ENCODE measurements at regions not wholly inside any gene's neighbourhood (a gene's known extent, or its start where the extent isn't known, plus 50 kb on each side); places are given as distances from the start of the nearest gene placed in this dataset.

DNA sequence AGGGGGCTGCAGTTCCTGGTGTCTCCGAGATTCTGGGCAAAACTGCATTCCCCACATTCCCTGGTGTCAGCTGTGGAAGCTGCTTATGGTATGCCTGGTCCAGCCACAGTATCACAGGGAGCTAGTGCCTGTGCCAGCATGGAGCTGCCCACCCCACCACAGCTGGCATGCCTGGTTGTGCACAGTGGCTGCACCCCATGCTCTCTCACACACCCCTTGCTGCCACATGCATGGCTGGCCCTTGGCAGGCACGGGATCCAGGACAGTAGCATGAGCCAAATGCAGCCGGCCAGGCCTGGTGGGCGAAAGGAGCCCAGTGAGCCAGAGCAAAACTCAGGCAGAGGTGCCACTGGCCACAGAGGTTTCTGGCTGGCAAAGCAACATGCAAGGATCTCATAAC, 418.0 kb upstream of the SPOCK3 start:
- Histone ChIP-seq H3K9ac (ENCODE audit: low read depth, low read length, poor library complexity, severe bottlenecking) (no peak overlapping the region), H3K9me2 (replicated peaks; ENCODE audit: low read depth, low read length) (no peaks in the 10 kb centered on the region), H3K4me3 (ENCODE audit: low read length, poor library complexity, severe bottlenecking) (no peak overlapping the region), H3K4me2 (ENCODE audit: low read depth, low read length, poor library complexity, severe bottlenecking) (no peak overlapping the region), H4K20me1 (ENCODE audit: insufficient read depth, low read length, poor library complexity, severe bottlenecking) (no peaks in the 10 kb centered on the region), H3K79me2 (ENCODE audit: insufficient read depth, low read length) (no peaks in the 10 kb centered on the region), H2AFZ (ENCODE audit: low read length) (no peak overlapping the region), H3K27me3 (ENCODE audit: insufficient read depth, low read length, poor library complexity, severe bottlenecking) (no peaks in the 10 kb centered on the region), H3K4me1 (ENCODE audit: insufficient read depth, low read length, poor library complexity, severe bottlenecking) (no peaks in the 10 kb centered on the region), H3K36me3 (ENCODE audit: insufficient read depth, low read length) (no peaks in the 10 kb centered on the region), H3F3A (ENCODE audit: low read depth) (no peaks in the 10 kb centered on the region), H3K9me3 (ENCODE audit: insufficient read depth, low read depth, low read length) (no peaks in the 10 kb centered on the region; the same call in 1 of the 2 replicates)
- TF ChIP-seq, protein P1, sequence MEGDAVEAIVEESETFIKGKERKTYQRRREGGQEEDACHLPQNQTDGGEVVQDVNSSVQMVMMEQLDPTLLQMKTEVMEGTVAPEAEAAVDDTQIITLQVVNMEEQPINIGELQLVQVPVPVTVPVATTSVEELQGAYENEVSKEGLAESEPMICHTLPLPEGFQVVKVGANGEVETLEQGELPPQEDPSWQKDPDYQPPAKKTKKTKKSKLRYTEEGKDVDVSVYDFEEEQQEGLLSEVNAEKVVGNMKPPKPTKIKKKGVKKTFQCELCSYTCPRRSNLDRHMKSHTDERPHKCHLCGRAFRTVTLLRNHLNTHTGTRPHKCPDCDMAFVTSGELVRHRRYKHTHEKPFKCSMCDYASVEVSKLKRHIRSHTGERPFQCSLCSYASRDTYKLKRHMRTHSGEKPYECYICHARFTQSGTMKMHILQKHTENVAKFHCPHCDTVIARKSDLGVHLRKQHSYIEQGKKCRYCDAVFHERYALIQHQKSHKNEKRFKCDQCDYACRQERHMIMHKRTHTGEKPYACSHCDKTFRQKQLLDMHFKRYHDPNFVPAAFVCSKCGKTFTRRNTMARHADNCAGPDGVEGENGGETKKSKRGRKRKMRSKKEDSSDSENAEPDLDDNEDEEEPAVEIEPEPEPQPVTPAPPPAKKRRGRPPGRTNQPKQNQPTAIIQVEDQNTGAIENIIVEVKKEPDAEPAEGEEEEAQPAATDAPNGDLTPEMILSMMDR (conservative IDR thresholded peaks at IDR 0.05; ENCODE audit: low read length), result no peak
- TF ChIP-seq EZH2phosphoT487 (IDR thresholded peaks at IDR 0.05; ENCODE audit: borderline replicate concordance), result no peak

DNA sequence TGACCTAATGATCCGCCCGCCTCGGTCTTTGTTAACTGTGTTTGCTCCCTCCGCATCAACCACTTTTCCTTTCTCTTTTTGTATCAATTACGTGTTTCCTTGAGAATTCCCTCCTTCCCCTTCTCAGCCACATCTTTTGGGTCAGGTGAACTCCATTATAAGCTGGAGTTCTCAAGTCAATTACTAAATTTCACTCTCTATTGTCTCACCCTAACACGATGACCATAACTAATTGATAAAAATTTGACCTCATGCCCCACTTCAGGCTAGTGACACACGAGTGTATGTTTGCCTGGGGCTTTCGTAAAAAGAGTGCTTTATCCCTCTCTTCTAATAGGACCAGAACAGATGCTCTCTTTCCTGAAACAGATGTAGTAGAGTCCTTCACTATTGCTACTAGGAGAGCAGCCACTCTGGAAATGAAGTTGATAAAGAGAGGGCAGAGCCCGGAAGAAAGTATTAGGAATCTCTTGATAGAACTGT, 403.6 kb upstream of the ANXA10 start:
- no peaks in the 10 kb centered on the region for H3K4me1 ChIP-seq (ENCODE audit: insufficient read depth, low read length, poor library complexity, severe bottlenecking)
- H3F3A ChIP-seq (ENCODE audit: low read depth), result no peaks in the 10 kb centered on the region
- no peaks in the 10 kb centered on the region for H3K27me3 ChIP-seq (ENCODE audit: insufficient read depth, low read length, poor library complexity, severe bottlenecking)
- H3K79me2 ChIP-seq (ENCODE audit: insufficient read depth, low read length), result no peaks in the 10 kb centered on the region
- H4K20me1 ChIP-seq (ENCODE audit: insufficient read depth, low read length, poor library complexity, severe bottlenecking), result no peaks in the 10 kb centered on the region
- no peak overlapping the region for H3K9ac ChIP-seq (ENCODE audit: low read depth, low read length, poor library complexity, severe bottlenecking)
- H2AFZ ChIP-seq (ENCODE audit: low read length), result no peak overlapping the region
- TF ChIP-seq, protein P1 (conservative IDR thresholded peaks at IDR 0.05; ENCODE audit: low read length), result no peak
- no peak for TF ChIP-seq EZH2phosphoT487 (IDR thresholded peaks at IDR 0.05; ENCODE audit: borderline replicate concordance)
- H3K4me3 ChIP-seq (ENCODE audit: low read length, poor library complexity, severe bottlenecking), result no peak overlapping the region
- no peak overlapping the region for H3K4me2 ChIP-seq (ENCODE audit: low read depth, low read length, poor library complexity, severe bottlenecking)
- no peaks in the 10 kb centered on the region for H3K9me3 ChIP-seq (ENCODE audit: insufficient read depth, low read depth, low read length)
- no peaks in the 10 kb centered on the region for H3K36me3 ChIP-seq (ENCODE audit: insufficient read depth, low read length)
- no peaks in the 10 kb centered on the region for H3K9me2 ChIP-seq (replicated peaks; ENCODE audit: low read depth, low read length)

- TF ChIP-seq, protein P1 (conservative IDR thresholded peaks at IDR 0.05; ENCODE audit: low read length), result no peak
- no peak for TF ChIP-seq EZH2phosphoT487 (IDR thresholded peaks at IDR 0.05; ENCODE audit: borderline replicate concordance)
These were observed 389.9 kb upstream of the ANXA10 start for GRCh38 chr4:167702391-167702790.

More at GRCh38 chr4:167702391-167702790, 389.9 kb upstream of the ANXA10 start:
- Histone ChIP-seq H3K27me3 (ENCODE audit: insufficient read depth, low read length, poor library complexity, severe bottlenecking) (no peaks in the 10 kb centered on the region), H3K9me2 (replicated peaks; ENCODE audit: low read depth, low read length) (no peaks in the 10 kb centered on the region), H2AFZ (ENCODE audit: low read length) (no peak overlapping the region), H3K36me3 (ENCODE audit: insufficient read depth, low read length) (no peaks in the 10 kb centered on the region), H3K4me2 (ENCODE audit: low read depth, low read length, poor library complexity, severe bottlenecking) (no peak overlapping the region), H3K9ac (ENCODE audit: low read depth, low read length, poor library complexity, severe bottlenecking) (no peak overlapping the region), H3F3A (ENCODE audit: low read depth) (no peaks in the 10 kb centered on the region), H3K4me3 (ENCODE audit: low read length, poor library complexity, severe bottlenecking) (no peak overlapping the region), H3K4me1 (ENCODE audit: insufficient read depth, low read length, poor library complexity, severe bottlenecking) (no peaks in the 10 kb centered on the region), H3K9me3 (ENCODE audit: insufficient read depth, low read depth, low read length) (no peaks in the 10 kb centered on the region), H3K79me2 (ENCODE audit: insufficient read depth, low read length) (no peaks in the 10 kb centered on the region), H4K20me1 (ENCODE audit: insufficient read depth, low read length, poor library complexity, severe bottlenecking) (no peaks in the 10 kb centered on the region)
